ENCODE measurements at regions not wholly inside any gene's neighbourhood (a gene's known extent, or its start where the extent isn't known, plus 50 kb on each side); places are given as distances from the start of the nearest gene placed in this dataset.
A peak's percentile ranks its signal among the peaks of the same experiment; 100 is the strongest.
"Not testable (repeated sequence)": the region's sequence is repeated elsewhere in the genome, so short reads cannot be mapped to it uniquely, and the experiment has no call there.

DNA sequence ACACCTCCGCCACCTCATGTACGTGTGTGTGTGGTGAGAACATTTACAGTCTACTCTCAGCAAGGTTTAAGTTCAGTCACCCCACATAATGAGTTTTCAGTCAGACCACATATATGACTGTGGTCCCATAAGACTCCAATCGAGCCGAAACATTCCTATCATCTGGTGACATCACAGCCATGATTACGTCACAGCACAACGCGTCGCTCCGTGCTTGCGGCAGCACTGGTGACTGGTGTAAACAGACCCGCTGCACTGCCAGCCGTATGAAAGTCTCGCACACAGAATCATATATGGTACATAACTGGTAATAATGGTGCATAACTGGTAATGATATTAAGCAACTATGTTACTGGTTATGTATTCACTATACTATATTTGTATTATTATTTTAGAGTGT, 150.7 kb downstream of the DLL1 start:
- no peak overlapping the region for H3K4me2 ChIP-seq (ENCODE audit: low read length)
- H3K27ac ChIP-seq (ENCODE audit: low read depth, low read length), result no peak overlapping the region
- H3K4me3 ChIP-seq (ENCODE audit: insufficient read depth, low read depth, low read length), result no peak overlapping the region
- H3K9me3 Mint-ChIP-seq (ENCODE audit: unreplicated experiment), result peaks cover 30% of the 10 kb centered on the region
- H3K36me3 Mint-ChIP-seq (ENCODE audit: low read depth, unreplicated experiment), result peaks cover 6% of the 10 kb centered on the region
- DNase-seq (ENCODE audit: low read depth), result no peak
- H3K27me3 ChIP-seq (ENCODE audit: insufficient read depth, low read length), result no peaks in the 10 kb centered on the region
- H3K4me1 Mint-ChIP-seq (ENCODE audit: low read depth, unreplicated experiment), result no peaks in the 10 kb centered on the region
- no peaks in the 10 kb centered on the region for H3K4me1 ChIP-seq (ENCODE audit: insufficient read depth, low read length)
- H3K36me3 ChIP-seq (ENCODE audit: insufficient read depth, low read length), result no peaks in the 10 kb centered on the region
- no peak for TF ChIP-seq EZH2 (IDR thresholded peaks at IDR 0.05; ENCODE audit: insufficient read depth, low read length)
- TF ChIP-seq, protein P1, sequence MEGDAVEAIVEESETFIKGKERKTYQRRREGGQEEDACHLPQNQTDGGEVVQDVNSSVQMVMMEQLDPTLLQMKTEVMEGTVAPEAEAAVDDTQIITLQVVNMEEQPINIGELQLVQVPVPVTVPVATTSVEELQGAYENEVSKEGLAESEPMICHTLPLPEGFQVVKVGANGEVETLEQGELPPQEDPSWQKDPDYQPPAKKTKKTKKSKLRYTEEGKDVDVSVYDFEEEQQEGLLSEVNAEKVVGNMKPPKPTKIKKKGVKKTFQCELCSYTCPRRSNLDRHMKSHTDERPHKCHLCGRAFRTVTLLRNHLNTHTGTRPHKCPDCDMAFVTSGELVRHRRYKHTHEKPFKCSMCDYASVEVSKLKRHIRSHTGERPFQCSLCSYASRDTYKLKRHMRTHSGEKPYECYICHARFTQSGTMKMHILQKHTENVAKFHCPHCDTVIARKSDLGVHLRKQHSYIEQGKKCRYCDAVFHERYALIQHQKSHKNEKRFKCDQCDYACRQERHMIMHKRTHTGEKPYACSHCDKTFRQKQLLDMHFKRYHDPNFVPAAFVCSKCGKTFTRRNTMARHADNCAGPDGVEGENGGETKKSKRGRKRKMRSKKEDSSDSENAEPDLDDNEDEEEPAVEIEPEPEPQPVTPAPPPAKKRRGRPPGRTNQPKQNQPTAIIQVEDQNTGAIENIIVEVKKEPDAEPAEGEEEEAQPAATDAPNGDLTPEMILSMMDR (IDR thresholded peaks at IDR 0.05; ENCODE audit: insufficient read depth, low read depth, low read length), result no peak
- H3K9ac ChIP-seq (ENCODE audit: low read length), result no peak overlapping the region
- no peak overlapping the region for H3K27ac Mint-ChIP-seq (ENCODE audit: unreplicated experiment)
- H3K4me3 Mint-ChIP-seq (ENCODE audit: unreplicated experiment), result no peak overlapping the region
- peaks cover 3% of the 10 kb centered on the region for H3K9me3 ChIP-seq (ENCODE audit: insufficient read depth, low read depth, low read length)
- no peaks in the 10 kb centered on the region for H4K20me1 ChIP-seq (ENCODE audit: insufficient read depth, low read length)
- no peak for FAIRE-seq
- H3K79me2 ChIP-seq (ENCODE audit: insufficient read depth, low read length), result no peaks in the 10 kb centered on the region
- H3K27me3 Mint-ChIP-seq (ENCODE audit: low read depth, unreplicated experiment), result peaks cover 29% of the 10 kb centered on the region
- H2AFZ ChIP-seq (ENCODE audit: low read depth, low read length), result no peak overlapping the region

DNA sequence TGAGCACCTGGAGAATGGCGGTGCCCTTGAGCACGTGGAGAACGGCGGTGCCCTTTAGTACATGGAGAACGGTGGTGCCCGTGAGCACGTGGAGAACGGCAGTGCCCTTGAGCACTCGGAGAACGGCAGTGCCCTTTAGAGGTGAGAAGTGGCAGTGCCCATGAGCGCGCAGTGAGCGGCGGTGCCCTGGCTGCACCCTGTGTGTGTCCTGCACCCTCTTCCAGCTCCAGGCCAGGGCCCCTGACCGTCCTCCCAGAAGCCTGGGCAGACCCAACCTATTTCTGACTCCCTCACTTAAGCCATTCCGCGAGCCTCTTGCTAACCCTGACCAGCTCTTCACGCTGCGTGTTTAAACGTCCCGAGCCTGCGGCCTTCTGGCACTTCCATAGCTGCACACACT, 151.3 kb downstream of the DLL1 start:
- Histone ChIP-seq H4K20me1 (ENCODE audit: insufficient read depth, low read length) (no peaks in the 10 kb centered on the region), H3K4me1 (ENCODE audit: insufficient read depth, low read length) (no peaks in the 10 kb centered on the region), H3K4me3 (ENCODE audit: insufficient read depth, low read depth, low read length) (no peak overlapping the region), H3K27ac (ENCODE audit: low read depth, low read length) (no peak overlapping the region), H3K79me2 (ENCODE audit: insufficient read depth, low read length) (no peaks in the 10 kb centered on the region), H3K27me3 (ENCODE audit: insufficient read depth, low read length) (no peaks in the 10 kb centered on the region), H3K9ac (ENCODE audit: low read length) (no peak overlapping the region), H3K36me3 (ENCODE audit: insufficient read depth, low read length) (no peaks in the 10 kb centered on the region), H3K4me2 (ENCODE audit: low read length) (no peak overlapping the region), H2AFZ (ENCODE audit: low read depth, low read length) (no peak overlapping the region), H3K9me3 (ENCODE audit: insufficient read depth, low read depth, low read length) (peaks cover 3% of the 10 kb centered on the region)
- peaks cover 29% of the 10 kb centered on the region for H3K27me3 Mint-ChIP-seq (ENCODE audit: low read depth, unreplicated experiment)
- H3K4me1 Mint-ChIP-seq (ENCODE audit: low read depth, unreplicated experiment), result no peaks in the 10 kb centered on the region
- no peak for FAIRE-seq
- peak overlapping the region; percentile 8 for H3K4me3 Mint-ChIP-seq (ENCODE audit: unreplicated experiment)
- H3K27ac Mint-ChIP-seq (ENCODE audit: unreplicated experiment), result no peak overlapping the region
- DNase-seq (ENCODE audit: low read depth), result no peak
- no peak for TF ChIP-seq EZH2 (IDR thresholded peaks at IDR 0.05; ENCODE audit: insufficient read depth, low read length)
- TF ChIP-seq, protein P1 (IDR thresholded peaks at IDR 0.05; ENCODE audit: insufficient read depth, low read depth, low read length), result no peak
- peaks cover 26% of the 10 kb centered on the region for H3K9me3 Mint-ChIP-seq (ENCODE audit: unreplicated experiment)
- H3K36me3 Mint-ChIP-seq (ENCODE audit: low read depth, unreplicated experiment), result peaks cover 6% of the 10 kb centered on the region

DNA sequence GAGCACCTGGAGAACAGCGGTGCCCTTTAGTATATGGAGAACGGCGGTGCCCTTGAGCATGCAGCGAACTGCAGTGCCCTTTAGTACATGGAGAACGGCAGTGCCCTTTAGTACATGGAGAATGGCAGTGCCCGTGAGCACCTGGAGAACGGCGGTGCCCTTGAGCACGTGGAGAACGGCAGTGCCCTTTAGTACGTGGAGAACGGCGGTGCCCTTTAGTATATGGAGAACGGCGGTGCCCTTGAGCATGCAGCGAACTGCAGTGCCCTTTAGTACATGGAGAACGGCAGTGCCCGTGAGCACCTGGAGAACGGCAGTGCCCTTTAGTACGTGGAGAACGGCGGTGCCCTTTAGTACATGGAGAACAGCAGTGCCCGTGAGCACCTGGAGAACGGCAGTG, 151.8 kb downstream of the DLL1 start:
- H2AFZ ChIP-seq (ENCODE audit: low read depth, low read length); H3K27ac Mint-ChIP-seq (ENCODE audit: unreplicated experiment); H3K27ac ChIP-seq (ENCODE audit: low read depth, low read length); H3K4me1 ChIP-seq (ENCODE audit: insufficient read depth, low read length); H3K36me3 Mint-ChIP-seq (ENCODE audit: low read depth, unreplicated experiment); DNase-seq (ENCODE audit: low read depth); H3K36me3 ChIP-seq (ENCODE audit: insufficient read depth, low read length); H3K9ac ChIP-seq (ENCODE audit: low read length); H3K4me1 Mint-ChIP-seq (ENCODE audit: low read depth, unreplicated experiment); H3K27me3 ChIP-seq (ENCODE audit: insufficient read depth, low read length); H4K20me1 ChIP-seq (ENCODE audit: insufficient read depth, low read length); H3K9me3 ChIP-seq (ENCODE audit: insufficient read depth, low read depth, low read length); FAIRE-seq; H3K4me2 ChIP-seq (ENCODE audit: low read length); H3K79me2 ChIP-seq (ENCODE audit: insufficient read depth, low read length); H3K4me3 Mint-ChIP-seq (ENCODE audit: unreplicated experiment); H3K4me3 ChIP-seq (ENCODE audit: insufficient read depth, low read depth, low read length): not testable (repeated sequence)
- peaks cover 34% of the 10 kb centered on the region for H3K27me3 Mint-ChIP-seq (ENCODE audit: low read depth, unreplicated experiment)
- H3K9me3 Mint-ChIP-seq (ENCODE audit: unreplicated experiment), result peaks cover 25% of the 10 kb centered on the region

Data from astrocyte (in vitro differentiated cells and primary cell).